Astrocyte (in vitro differentiated cells and primary cell): ENCODE measurements at regions not wholly inside any gene's neighbourhood (a gene's known extent, or its start where the extent isn't known, plus 50 kb on each side); places are given as distances from the start of the nearest gene placed in this dataset.

Experiments
- CTCF ChIP-seq: IDR thresholded peaks from 2 replicates; pipeline ENCODE4 v1.5.1; 2011; ENCODE audit warnings: low read depth, mild to moderate bottlenecking, inconsistent platforms, low read length, moderate library complexity; ENCODE audit not compliant: insufficient read depth
- EZH2 ChIP-seq: IDR thresholded peaks from 2 replicates; pipeline ENCODE4 v1.6.1; 2012; ENCODE audit warnings: mild to moderate bottlenecking, low read length, inconsistent platforms; ENCODE audit not compliant: insufficient read depth

GRCh38 chr4:184331268-184331995, 113.8 kb upstream of the ENPP6 start:
- TF ChIP-seq CTCF, result no peak
- TF ChIP-seq EZH2, result no peak
